IMR-90 (cell line): ENCODE measurements at regions not wholly inside any gene's neighbourhood (a gene's known extent, or its start where the extent isn't known, plus 50 kb on each side); places are given as distances from the start of the nearest gene placed in this dataset.

Source experiments
- ATAC-seq: fragments of 200-7000 bp; cut with Tn5 transposase; 2 replicates; pipeline ENCODE4 v1.9.1; 2020; ENCODE audit warnings: low read depth, mild to moderate bottlenecking, moderate library complexity
- BruUV-seq: library from RNA; stranded (reverse); fragments of 400-500 nt; replicated peaks from 2 replicates; lab custom pipeline; 2021; lab: Mats Ljungman, UMichigan
- CTCF ChIA-PET: fragments of 300-600 bp; formaldehyde crosslinking; extraction: SDS; loops from one replicate; lab custom pipeline; 2021; ENCODE audit warnings: antibody characterized with exemption; lab: Yijun Ruan, JAX
- POLR2A ChIA-PET: fragments of 300-600 bp; sonication (Branson Sonifier 250); formaldehyde crosslinking; loops from one replicate; lab custom pipeline; 2022; ENCODE audit warnings: antibody characterized with exemption; ENCODE audit not compliant: unreplicated experiment; lab: Charles Lee
- DNase-seq: peaks from one replicate; pipeline ENCODE4 v3.0.0; 2013
- H2AFZ ChIP-seq: replicated peaks from 2 replicates; pipeline ENCODE3; 2013; ENCODE audit warnings: low read length, mild to moderate bottlenecking; ENCODE audit not compliant: poor library complexity
- H2AK5ac ChIP-seq: 2 replicates; pipeline ENCODE4 v1.6.1; 2013; ENCODE audit warnings: low read depth, low read length, inconsistent platforms
- H2AK9ac ChIP-seq: replicated peaks from 2 replicates; pipeline ENCODE3; 2013; ENCODE audit warnings: mild to moderate bottlenecking, low read depth, low read length, moderate library complexity; ENCODE audit not compliant: poor library complexity
- H2BK120ac ChIP-seq: 2 replicates; pipeline ENCODE4 v1.6.1; 2013; ENCODE audit warnings: low read depth, low read length, inconsistent platforms
- H2BK15ac ChIP-seq: 3 replicates; pipeline ENCODE4 v1.6.1; 2013; ENCODE audit warnings: low read depth, low read length, inconsistent platforms
- H2BK20ac ChIP-seq: 2 replicates; pipeline ENCODE4 v1.6.1; 2013; ENCODE audit warnings: low read depth, mild to moderate bottlenecking, inconsistent platforms, low read length, moderate library complexity
- H2BK5ac ChIP-seq: 2 replicates; pipeline ENCODE4 v1.6.1; 2013; ENCODE audit warnings: mild to moderate bottlenecking, low read depth, low read length, inconsistent platforms; ENCODE audit not compliant: poor library complexity, severe bottlenecking
- H3K14ac ChIP-seq: replicated peaks from 2 replicates; pipeline ENCODE4 v1.6.1; 2013; ENCODE audit warnings: low read depth, low read length, inconsistent platforms
- H3K18ac ChIP-seq: 2 replicates; pipeline ENCODE4 v1.6.1; 2013; ENCODE audit warnings: low read depth, low read length, control low read depth
- H3K23ac ChIP-seq: 2 replicates; pipeline ENCODE4 v1.6.1; 2013; ENCODE audit warnings: low read depth, low read length, inconsistent platforms
- H3K27ac ChIP-seq: 2 replicates; pipeline ENCODE4 v1.5.1; 2013; ENCODE audit warnings: mild to moderate bottlenecking, control low read depth, low read length; ENCODE audit not compliant: insufficient read depth
- H3K27me3 ChIP-seq: 2 replicates; pipeline ENCODE4 v1.6.1; 2013; ENCODE audit warnings: low read length; ENCODE audit not compliant: control insufficient read depth, insufficient read depth
- H3K36me3 ChIP-seq: 2 replicates; pipeline ENCODE4 v1.6.1; 2013; ENCODE audit warnings: low read length, mixed read lengths; ENCODE audit not compliant: control insufficient read depth, insufficient read depth
- H3K4ac ChIP-seq: 2 replicates; pipeline ENCODE4 v1.6.1; 2013; ENCODE audit warnings: low read depth, low read length, inconsistent platforms
- H3K4me1 ChIP-seq: 2 replicates; pipeline ENCODE4 v1.6.1; 2013; ENCODE audit warnings: low read length, mixed read lengths; ENCODE audit not compliant: control insufficient read depth, insufficient read depth
- H3K4me2 ChIP-seq: 2 replicates; pipeline ENCODE4 v1.6.1; 2013; ENCODE audit warnings: low read depth, mild to moderate bottlenecking, control low read depth, low read length, moderate library complexity
- H3K4me3 ChIP-seq: 2 replicates; pipeline ENCODE4 v1.5.1; 2013; ENCODE audit warnings: low read depth, mild to moderate bottlenecking, control low read depth, low read length, moderate library complexity; ENCODE audit not compliant: insufficient read depth
- H3K56ac ChIP-seq: 2 replicates; pipeline ENCODE4 v1.6.1; 2013; ENCODE audit warnings: low read length, inconsistent platforms; ENCODE audit not compliant: insufficient read depth; ENCODE audit errors: extremely low read depth
- H3K79me1 ChIP-seq, 2 experiments: 2 replicates each; pipeline ENCODE4 v1.6.1; 2013; ENCODE audit warnings: low read length in 2 of 2, inconsistent platforms in 1 of 2, low read depth in 1 of 2
- H3K9ac ChIP-seq: 2 replicates; pipeline ENCODE4 v1.6.1; 2013; ENCODE audit warnings: low read depth, low read length, control low read depth
- H3K9me1 ChIP-seq: 2 replicates; pipeline ENCODE4 v1.6.1; 2013; ENCODE audit warnings: low read length, inconsistent platforms; ENCODE audit not compliant: insufficient read depth
- H3K9me3 ChIP-seq: 2 replicates; pipeline ENCODE4 v1.6.1; 2013; ENCODE audit warnings: low read length; ENCODE audit not compliant: control insufficient read depth, insufficient read depth
- H4K20me1 ChIP-seq: 2 replicates; pipeline ENCODE4 v1.6.1; 2013; ENCODE audit warnings: low read length, inconsistent platforms; ENCODE audit not compliant: insufficient read depth
- H4K5ac ChIP-seq: 2 replicates; pipeline ENCODE4 v1.6.1; 2013; ENCODE audit warnings: mild to moderate bottlenecking, low read depth, low read length, control low read depth
- H4K8ac ChIP-seq, 2 experiments: 2 replicates each; pipeline ENCODE4 v1.6.1; 2013; ENCODE audit warnings: low read depth in 2 of 2, low read length in 2 of 2, control low read depth in 1 of 2, inconsistent platforms in 1 of 2
- H4K91ac ChIP-seq: 2 replicates; pipeline ENCODE4 v1.6.1; 2013; ENCODE audit warnings: low read depth, low read length, inconsistent platforms; ENCODE audit not compliant: insufficient read depth
- BHLHE40 ChIP-seq: fragments of 150-350 bp; IDR thresholded peaks from 2 replicates; pipeline ENCODE4 v1.6.1; 2016; ENCODE audit warnings: mild to moderate bottlenecking, low read depth, low read length
- CEBPB ChIP-seq: IDR thresholded peaks from 2 replicates; pipeline ENCODE4 v1.6.1; 2012; ENCODE audit warnings: low read depth, low read length, improper control_type of control experiment
- CHD1 ChIP-seq: IDR thresholded peaks from 2 replicates; pipeline ENCODE4 v1.6.1; 2012; ENCODE audit warnings: low read depth, low read length, improper control_type of control experiment
- ELK1 ChIP-seq: fragments of 150-350 bp; IDR thresholded peaks from 2 replicates; pipeline ENCODE4 v1.6.1; 2016; ENCODE audit warnings: low read depth, mild to moderate bottlenecking, low read length, moderate library complexity, borderline replicate concordance
- FOS ChIP-seq: fragments of 150-350 bp; IDR thresholded peaks from 2 replicates; pipeline ENCODE4 v1.6.1; 2016; ENCODE audit warnings: low read depth, low read length
- MAFK ChIP-seq: IDR thresholded peaks from 2 replicates; pipeline ENCODE4 v1.6.1; 2012; ENCODE audit warnings: low read depth, low read length, improper control_type of control experiment
- MAZ ChIP-seq: IDR thresholded peaks from 2 replicates; pipeline ENCODE4 v1.6.1; 2012; ENCODE audit warnings: low read depth, mild to moderate bottlenecking, low read length, improper control_type of control experiment, moderate library complexity, borderline replicate concordance
- MXI1 ChIP-seq: IDR thresholded peaks from 2 replicates; pipeline ENCODE4 v1.6.1; 2012; ENCODE audit warnings: low read depth, mild to moderate bottlenecking, low read length, moderate library complexity, borderline replicate concordance
- NFE2L2 ChIP-seq: fragments of 150-350 bp; IDR thresholded peaks from 2 replicates; pipeline ENCODE4 v1.6.1; 2016; ENCODE audit warnings: low read depth, mild to moderate bottlenecking, low read length
- RAD21 ChIP-seq: IDR thresholded peaks from 2 replicates; pipeline ENCODE4 v1.6.1; 2012; ENCODE audit warnings: low read length, improper control_type of control experiment
- RCOR1 ChIP-seq: IDR thresholded peaks from 2 replicates; pipeline ENCODE4 v1.6.1; 2012; ENCODE audit warnings: mild to moderate bottlenecking, low read length, improper control_type of control experiment; ENCODE audit not compliant: insufficient replicate concordance
- RFX5 ChIP-seq: IDR thresholded peaks from 2 replicates; pipeline ENCODE4 v1.8.0; 2012; ENCODE audit warnings: low read depth, mild to moderate bottlenecking, low read length, moderate library complexity
- USF2 ChIP-seq: fragments of 150-350 bp; IDR thresholded peaks from 2 replicates; pipeline ENCODE4 v1.6.1; 2017; ENCODE audit warnings: mild to moderate bottlenecking, antibody characterized with exemption, low read length, low read depth
- whole genome bisulfite sequencing, 2 experiments: methylation state at CpG; one replicate each; pipeline versions ENCODE4 v1.1.5 to v1.1.7; 2013; ENCODE audit warnings: missing lambda C conversion rate in 2 of 2; ENCODE audit not compliant: insufficient read length in 1 of 2; ENCODE audit errors: extremely low coverage in 2 of 2; 5-methylcytosine and 5-hydroxymethylcytosine counted together
- dilution Hi-C: fragments of 300-500 bp; cut with HindIII; formaldehyde crosslinking; loops from one replicate; pipeline ENCODE4 v1.14.3; 2018; ENCODE audit warnings: low sequenced_read_pairs; ENCODE audit not compliant: unreplicated experiment
- in situ Hi-C: fragments of 300-500 bp; cut with MboI; formaldehyde crosslinking; loops from 3 replicates; pipeline ENCODE4 v1.14.3; 2019; ENCODE audit warnings: low sequenced_read_pairs, inconsistent platforms, mixed read lengths
- intact Hi-C: fragments of 100-400 bp; cut with micrococcal nuclease; formaldehyde crosslinking; loops from 2 replicates; pipeline ENCODE4 v1.10.0; 2022

- ChIA-PET CTCF (no interaction called here), POLR2A (no interaction called here)
- in situ Hi-C loops: no loop called here
- Histone ChIP-seq H3K4me2 (no peak overlapping the region), H3K9me3 (no peaks in the 10 kb centered on the region; the same call in 1 of the 2 replicates), H2BK20ac (no peak overlapping the region), H4K20me1 (no peaks in the 10 kb centered on the region; the same call in 1 of the 2 replicates), H3K27ac (no peak overlapping the region), H2BK5ac (no peak overlapping the region), H3K18ac (no peak overlapping the region), H3K56ac (no peak overlapping the region), H3K9me1 (no peaks in the 10 kb centered on the region), H2AK5ac (no peak overlapping the region), H3K14ac (no peak overlapping the region), H4K5ac (no peak overlapping the region), H3K79me1 (no peaks in the 10 kb centered on the region), H3K4me1 (peaks cover 7% of the 10 kb centered on the region; the same call in 1 of the 2 replicates), H3K4me3 (no peak overlapping the region), H3K27me3 (no peaks in the 10 kb centered on the region), H4K91ac (no peak overlapping the region), H4K8ac (no peak overlapping the region), H3K23ac (no peak overlapping the region), H2BK15ac (no peak overlapping the region), H2BK120ac (no peak overlapping the region), H2AFZ (no peak overlapping the region), H2AK9ac (no peak overlapping the region), H3K4ac (no peak overlapping the region), H3K36me3 (no peaks in the 10 kb centered on the region), H3K9ac (no peak overlapping the region)
- no CpG with 5 or more reads among the region's 5 CpGs for WGBS, 2 experiments
- BruUV-seq: no TSS peak
- DNase-seq (no peak), ATAC-seq (no peak)
- dilution Hi-C loops: no loop called here
- no peak for TF ChIP-seq MXI1
- no peak for TF ChIP-seq RFX5
- TF ChIP-seq ELK1: no peak
- no peak for TF ChIP-seq CEBPB
- no peak for TF ChIP-seq USF2
- no peak for TF ChIP-seq MAFK
- TF ChIP-seq CHD1: no peak
- TF ChIP-seq MAZ: no peak
- TF ChIP-seq NFE2L2: no peak
- TF ChIP-seq RCOR1: no peak
- no peak for TF ChIP-seq BHLHE40
- no peak for TF ChIP-seq FOS
- TF ChIP-seq RAD21: no peak
- intact Hi-C loops: no loop called here
Measured at GRCh38 chr11:70692131-70692530, 293.8 kb downstream of the CTTN start.
